Gastroesophageal sphincter (tissue), 3 donors: ENCODE measurements at regions not wholly inside any gene's neighbourhood (a gene's known extent, or its start where the extent isn't known, plus 50 kb on each side); places are given as distances from the start of the nearest gene placed in this dataset.

ENCODE experiments used
- CTCF ChIP-seq, 4 experiments: fragments of 200-600 bp in 2 of 4; fragments of 450-650 bp in 2 of 4; sonication (generic) in 1 of 4; IDR thresholded peaks; one replicate each; pipeline ENCODE4 v1.5.1; 2017 to 2019; ENCODE audit warnings: antibody characterized with exemption in 4 of 4, mild to moderate bottlenecking in 2 of 4, moderate library complexity in 2 of 4
- EP300 ChIP-seq: sonication (generic); formaldehyde crosslinking; IDR thresholded peaks from one replicate; pipeline ENCODE4 v1.6.1; 2017; ENCODE audit warnings: antibody characterized with exemption, mild to moderate bottlenecking
- POLR2A ChIP-seq, 2 donors: fragments of 450-650 bp; IDR thresholded peaks; one replicate each; pipeline ENCODE4 v1.6.1; 2017; ENCODE audit warnings: antibody characterized with exemption in 2 of 2, mild to moderate bottlenecking in 2 of 2, moderate library complexity in 1 of 2
- POLR2AphosphoS5 ChIP-seq: sonication (generic); formaldehyde crosslinking; IDR thresholded peaks from one replicate; pipeline ENCODE4 v1.6.1; 2017; ENCODE audit warnings: antibody characterized with exemption

DNA sequence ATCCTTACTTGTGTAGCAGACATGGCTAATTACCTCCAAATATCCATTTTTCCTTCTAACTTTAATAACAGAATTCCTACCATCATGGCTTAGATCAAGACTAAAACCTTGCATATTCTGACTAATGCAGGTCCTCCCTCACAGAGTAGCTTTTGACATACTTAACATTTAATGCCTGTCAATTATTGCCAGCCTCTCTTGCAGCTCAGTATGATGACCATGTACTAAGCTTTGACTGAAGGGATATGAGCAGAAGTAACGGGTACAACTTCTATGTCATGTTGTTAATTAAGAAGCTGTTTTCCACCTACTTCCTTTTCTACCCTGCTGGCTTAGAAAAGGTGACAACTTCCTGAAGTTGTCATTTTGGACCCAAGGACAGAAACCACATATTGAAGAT, 533.4 kb downstream of the PSAT1 start:
- TF ChIP-seq CTCF (IDR thresholded peaks at IDR 0.05): no peak
- no peak for TF ChIP-seq POLR2A (IDR thresholded peaks at IDR 0.05)
- no peak for TF ChIP-seq EP300
- TF ChIP-seq POLR2AphosphoS5: no peak
